ENCODE measurements at regions not wholly inside any gene's neighbourhood (a gene's known extent, or its start where the extent isn't known, plus 50 kb on each side); places are given as distances from the start of the nearest gene placed in this dataset.

DNA sequence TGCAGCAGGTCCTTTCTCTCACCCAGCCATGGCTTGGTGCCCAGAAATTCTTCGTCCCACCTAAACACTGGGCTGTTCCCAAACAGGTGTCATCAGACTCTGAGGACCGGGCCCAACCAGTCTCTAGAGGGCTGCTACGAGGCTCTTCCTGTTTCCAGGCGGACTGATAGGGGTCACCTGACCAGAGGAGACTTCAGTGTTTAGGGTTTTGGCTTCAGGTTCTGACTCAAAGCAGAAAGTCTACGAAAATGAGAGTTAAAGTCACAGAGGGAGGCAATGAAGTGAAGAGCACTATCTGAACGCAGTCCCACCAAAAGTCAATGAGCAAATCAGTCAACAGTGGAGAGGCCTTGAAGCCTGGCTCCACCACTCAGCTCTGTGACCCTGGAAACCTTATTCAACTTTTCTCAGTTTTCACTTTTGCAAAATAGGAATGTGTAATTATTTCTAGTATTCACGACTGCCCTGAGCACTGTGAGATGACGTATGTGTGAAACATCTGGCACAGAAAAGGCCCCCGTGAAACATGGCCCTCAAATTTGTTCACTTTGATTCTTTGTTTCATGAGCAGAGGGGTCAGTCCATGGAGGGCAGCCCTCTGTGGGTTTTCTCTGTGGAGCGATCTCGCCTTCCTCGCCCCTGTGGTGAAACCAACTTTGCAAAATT lies 189.9 kb upstream of the PDE1C start:
- DNase-seq (no peak), ATAC-seq (no peak)
- no peaks in the 10 kb centered on the region for H3K9me3 Mint-ChIP-seq
- no peak overlapping the region for H3K4me3 Mint-ChIP-seq
- no peaks in the 10 kb centered on the region for H3K4me1 Mint-ChIP-seq
- no peak overlapping the region for H3K27ac Mint-ChIP-seq
- no peaks in the 10 kb centered on the region for H3K27me3 Mint-ChIP-seq

DNA sequence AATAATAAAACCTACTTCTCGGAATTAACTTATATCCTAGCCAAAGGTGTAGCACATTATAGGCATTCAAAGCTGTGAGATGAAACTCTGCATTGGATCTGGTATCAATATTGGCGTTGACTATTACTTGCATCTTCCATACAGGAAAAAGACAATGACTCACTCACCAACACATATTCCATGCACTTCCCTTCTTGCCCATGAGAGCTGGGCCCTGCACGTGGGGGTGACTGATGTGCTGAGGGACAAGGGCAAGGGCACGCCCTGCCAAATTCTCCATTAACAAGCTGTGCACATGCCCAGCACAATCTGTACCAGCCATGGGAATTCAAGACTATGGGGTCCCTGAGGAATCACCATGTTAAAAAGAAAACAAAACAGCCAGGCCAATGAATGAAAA lies 188.1 kb upstream of the PDE1C start:
- H3K4me1 Mint-ChIP-seq: no peaks in the 10 kb centered on the region
- H3K27ac Mint-ChIP-seq: no peak overlapping the region
- no peaks in the 10 kb centered on the region for H3K9me3 Mint-ChIP-seq
- no peaks in the 10 kb centered on the region for H3K27me3 Mint-ChIP-seq
- ATAC-seq (no peak), DNase-seq (no peak)
- H3K4me3 Mint-ChIP-seq: no peak overlapping the region

DNA sequence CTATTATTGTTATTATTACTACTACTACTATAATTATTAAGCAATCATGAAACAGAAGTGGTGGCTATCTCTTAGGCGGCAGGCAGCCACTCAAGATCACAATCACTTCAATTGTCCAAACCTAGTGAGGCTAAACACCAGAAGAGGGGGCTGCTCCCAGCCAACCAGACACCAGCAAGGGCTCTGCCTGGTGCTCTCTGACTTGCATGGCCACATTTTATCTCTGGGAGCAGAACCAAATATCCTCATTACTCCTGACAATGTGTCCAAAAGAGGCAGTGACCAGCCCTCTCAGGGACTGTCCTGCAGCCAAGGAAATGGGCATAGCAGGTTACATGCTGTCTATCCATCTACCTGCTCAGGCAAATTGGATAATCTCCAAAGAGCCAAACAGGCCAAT lies 187.4 kb upstream of the PDE1C start:
- H3K27ac Mint-ChIP-seq: no peak overlapping the region
- H3K9me3 Mint-ChIP-seq: no peaks in the 10 kb centered on the region
- no peak for ATAC-seq

DNA sequence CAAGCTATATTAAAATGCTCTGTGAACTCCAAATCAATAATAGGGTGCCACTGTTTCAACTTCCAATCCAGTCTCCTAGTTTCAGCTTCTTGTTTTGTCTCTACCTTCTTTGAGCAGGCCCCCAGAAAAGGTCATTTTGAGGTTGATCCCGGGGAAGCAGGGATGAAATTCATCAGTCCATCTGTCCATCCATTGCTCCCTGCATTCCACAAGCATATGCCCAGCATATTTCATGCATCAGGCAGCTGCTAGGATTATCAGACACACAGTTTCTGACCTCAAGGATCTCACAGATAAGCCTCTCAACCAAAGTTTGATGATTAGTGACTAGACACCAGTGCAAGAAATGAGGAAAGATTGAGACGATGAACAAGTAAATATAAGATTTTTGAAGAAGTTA lies 186.6 kb upstream of the PDE1C start:
- H3K4me1 Mint-ChIP-seq: no peaks in the 10 kb centered on the region
- no peak for ATAC-seq
- peaks cover 6% of the 10 kb centered on the region for H3K27me3 Mint-ChIP-seq
- no peaks in the 10 kb centered on the region for H3K9me3 Mint-ChIP-seq
- H3K27ac Mint-ChIP-seq: no peak overlapping the region
- H3K4me3 Mint-ChIP-seq: no peak overlapping the region
- no peak for DNase-seq

More for the DNA sequence above, 187.4 kb upstream of the PDE1C start:
- H3K27me3 Mint-ChIP-seq: no peaks in the 10 kb centered on the region
- no peak for DNase-seq
- no peak overlapping the region for H3K4me3 Mint-ChIP-seq
- H3K4me1 Mint-ChIP-seq: no peaks in the 10 kb centered on the region

DNA sequence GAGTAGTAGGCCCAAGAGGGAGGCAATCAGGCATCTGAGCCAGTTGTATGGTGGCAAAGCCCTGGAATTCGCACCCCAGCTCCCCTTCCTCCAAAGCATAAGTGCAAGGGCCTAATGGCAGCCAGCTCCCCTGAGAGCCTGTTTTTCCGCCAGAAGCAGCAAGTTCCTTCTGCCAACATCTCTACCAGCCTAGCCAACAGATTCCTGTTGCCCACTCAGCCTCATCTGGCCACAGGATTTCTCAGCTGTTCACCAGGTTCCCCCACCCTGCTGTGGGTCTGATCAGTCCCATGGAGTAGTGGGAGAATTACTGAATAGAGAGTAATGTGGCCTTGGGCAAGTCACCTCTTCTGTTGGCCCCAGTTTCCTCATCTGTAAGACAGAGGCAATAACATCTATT lies 186.2 kb upstream of the PDE1C start:
- ATAC-seq (no peak), DNase-seq (no peak)
- H3K4me1 Mint-ChIP-seq: no peaks in the 10 kb centered on the region
- no peak overlapping the region for H3K27ac Mint-ChIP-seq
- H3K9me3 Mint-ChIP-seq: no peaks in the 10 kb centered on the region
- no peak overlapping the region for H3K4me3 Mint-ChIP-seq
- peaks cover 10% of the 10 kb centered on the region for H3K27me3 Mint-ChIP-seq

DNA sequence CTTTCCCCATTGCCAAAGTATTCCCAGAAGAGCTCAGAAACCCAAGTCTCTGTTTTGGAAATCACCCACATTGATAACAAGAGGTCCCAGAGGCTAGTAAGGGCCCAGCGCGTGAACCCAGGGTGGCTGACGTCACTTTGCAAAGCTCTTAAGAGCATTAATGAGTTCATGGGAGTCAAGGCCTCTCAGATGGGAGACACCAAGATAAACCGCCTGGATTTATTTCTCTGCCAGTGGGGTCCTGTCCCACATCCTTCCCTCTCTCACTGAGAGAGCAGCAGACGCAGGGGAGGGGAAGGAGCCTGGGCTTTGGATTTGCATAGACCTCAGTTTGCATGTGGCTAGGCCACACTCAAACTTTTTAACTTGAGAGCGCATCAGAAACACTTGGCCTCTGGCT lies 184.8 kb upstream of the PDE1C start:
- DNase-seq (no peak), ATAC-seq (no peak)
- Mint-ChIP-seq H3K4me1 (no peaks in the 10 kb centered on the region), H3K4me3 (no peak overlapping the region), H3K27me3 (peaks cover 15% of the 10 kb centered on the region), H3K9me3 (no peaks in the 10 kb centered on the region), H3K27ac (no peak overlapping the region)

DNA sequence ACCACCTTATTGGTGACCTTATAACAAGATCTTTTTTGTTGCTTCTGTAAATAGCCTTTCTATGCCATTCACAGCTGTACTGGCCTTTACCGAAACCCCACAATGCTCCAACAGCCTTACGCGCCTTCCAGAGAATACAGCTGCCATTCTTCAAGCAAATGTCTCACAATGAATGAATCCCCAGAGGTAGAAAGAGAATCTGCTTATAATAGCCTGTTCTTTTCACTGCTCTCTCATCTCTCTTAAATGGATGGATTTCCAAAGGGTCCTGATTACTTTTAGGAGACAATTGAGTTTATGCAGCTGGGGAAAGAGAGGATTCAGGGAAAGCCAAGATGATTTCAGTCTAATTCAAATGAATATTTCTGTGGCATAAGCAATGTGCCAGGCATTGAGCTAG lies 183.1 kb upstream of the PDE1C start:
- H3K9me3 Mint-ChIP-seq: no peaks in the 10 kb centered on the region
- no peak overlapping the region for H3K4me3 Mint-ChIP-seq
- H3K4me1 Mint-ChIP-seq: no peaks in the 10 kb centered on the region
- H3K27ac Mint-ChIP-seq: no peak overlapping the region
- H3K27me3 Mint-ChIP-seq: peaks cover 15% of the 10 kb centered on the region
- no peak for DNase-seq
- no peak for ATAC-seq

DNA sequence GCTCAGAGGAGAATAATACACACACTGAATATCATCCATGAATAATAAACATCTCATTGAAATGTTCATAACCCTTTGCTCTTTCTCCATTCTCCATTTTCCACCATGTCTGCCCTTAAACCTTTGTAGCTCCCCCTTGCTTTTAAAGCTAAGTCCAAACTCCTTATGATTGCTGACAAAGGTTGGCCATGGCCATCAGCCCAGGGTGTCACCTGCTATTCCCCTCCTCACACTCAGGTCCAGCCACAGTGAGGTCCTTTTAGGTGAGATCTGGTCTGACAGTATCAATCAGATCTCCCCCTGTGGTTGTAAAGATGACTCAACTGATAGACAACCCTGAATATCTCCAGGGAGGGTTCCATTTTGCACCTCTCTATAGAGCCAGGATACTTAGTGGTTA lies 181.5 kb upstream of the PDE1C start:
- DNase-seq (no peak), ATAC-seq (no peak)
- Mint-ChIP-seq H3K4me1 (no peaks in the 10 kb centered on the region), H3K4me3 (no peak overlapping the region), H3K9me3 (no peaks in the 10 kb centered on the region), H3K27ac (no peak overlapping the region), H3K27me3 (peaks cover 15% of the 10 kb centered on the region)

DNA sequence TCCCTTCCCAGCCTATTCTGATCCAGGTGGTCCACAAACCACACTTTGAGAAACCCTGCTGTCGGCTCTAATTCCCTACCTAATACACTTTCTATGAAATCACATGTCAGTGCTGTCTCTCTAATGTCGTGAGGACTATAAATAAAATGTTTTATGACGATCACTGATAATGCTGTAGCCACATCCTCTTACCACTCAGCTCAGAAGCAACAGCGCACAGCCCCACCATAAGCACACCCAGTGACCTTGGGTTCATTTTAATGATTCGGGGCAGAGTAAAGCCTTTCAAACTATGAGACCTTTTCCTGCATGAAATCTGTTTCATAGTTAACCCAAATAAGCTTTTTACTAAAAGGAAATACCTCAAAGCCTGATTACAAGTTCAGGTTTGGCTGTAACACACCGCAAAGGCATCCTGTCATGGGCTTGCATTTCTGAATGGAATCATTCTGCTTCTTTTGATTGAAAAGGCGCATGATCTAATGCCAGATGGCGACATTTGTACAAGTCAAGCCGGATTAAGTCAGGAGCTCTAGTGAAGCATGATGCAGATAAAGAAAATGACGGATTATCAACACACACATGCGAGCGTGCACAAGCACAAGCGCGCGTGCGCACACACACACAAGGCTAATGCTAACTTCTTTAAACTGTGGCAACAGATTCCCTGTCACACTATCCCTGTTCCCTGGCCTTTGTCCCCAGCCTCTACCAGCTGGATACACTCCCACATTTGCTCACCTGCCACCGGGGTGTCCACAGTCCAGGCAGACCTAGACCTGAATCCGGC lies 180.5 kb upstream of the PDE1C start:
- peaks cover 15% of the 10 kb centered on the region for H3K27me3 Mint-ChIP-seq
- H3K9me3 Mint-ChIP-seq: no peaks in the 10 kb centered on the region
- no peak for DNase-seq
- no peaks in the 10 kb centered on the region for H3K4me1 Mint-ChIP-seq
- ATAC-seq: peak; percentile 75
- no peak overlapping the region for H3K4me3 Mint-ChIP-seq
- H3K27ac Mint-ChIP-seq: no peak overlapping the region

DNA sequence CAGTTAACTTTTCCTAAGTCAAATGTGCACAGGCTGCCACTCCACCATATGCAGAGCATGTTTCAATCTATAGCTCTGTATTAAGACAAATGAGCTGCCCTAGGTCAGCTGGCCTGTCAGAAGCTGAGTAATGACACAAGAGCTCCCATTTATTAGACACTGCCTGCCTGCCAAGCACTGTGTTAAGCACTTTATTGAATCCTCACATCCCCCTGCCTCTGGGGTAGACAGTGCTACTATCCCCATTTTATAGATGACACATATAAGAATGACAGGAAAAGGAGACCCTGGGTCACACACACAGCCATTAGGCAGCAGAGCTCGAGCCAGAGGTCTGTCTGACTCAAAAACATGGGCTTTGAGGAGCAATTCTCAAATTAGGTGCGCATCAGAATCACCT lies 179.8 kb upstream of the PDE1C start:
- ATAC-seq (no peak), DNase-seq (no peak)
- H3K4me1 Mint-ChIP-seq: no peaks in the 10 kb centered on the region
- H3K4me3 Mint-ChIP-seq: no peak overlapping the region
- no peaks in the 10 kb centered on the region for H3K9me3 Mint-ChIP-seq
- peaks cover 15% of the 10 kb centered on the region for H3K27me3 Mint-ChIP-seq
- H3K27ac Mint-ChIP-seq: no peak overlapping the region

DNA sequence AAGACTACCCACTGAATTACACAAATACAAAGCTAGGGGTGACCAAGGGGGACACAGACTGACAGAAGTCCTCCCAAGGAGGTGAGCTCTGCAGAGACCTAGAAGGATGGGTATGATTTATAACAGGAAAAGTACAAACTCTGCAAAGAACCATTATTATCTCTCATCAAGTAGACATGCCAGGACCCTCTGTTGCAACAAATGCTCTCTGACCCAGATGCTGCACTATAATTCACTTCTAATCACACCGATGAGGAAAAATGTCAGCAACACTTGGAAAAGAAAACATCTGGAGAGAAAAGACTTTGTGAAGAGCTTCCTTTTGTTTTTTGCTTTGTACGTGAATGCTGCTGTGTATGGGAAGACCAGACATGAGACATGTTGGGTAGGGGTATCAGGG lies 178.3 kb upstream of the PDE1C start:
- no peak overlapping the region for H3K4me3 Mint-ChIP-seq
- H3K4me1 Mint-ChIP-seq: no peaks in the 10 kb centered on the region
- peaks cover 15% of the 10 kb centered on the region for H3K27me3 Mint-ChIP-seq
- H3K27ac Mint-ChIP-seq: no peak overlapping the region
- DNase-seq: no peak
- no peaks in the 10 kb centered on the region for H3K9me3 Mint-ChIP-seq
- ATAC-seq: no peak

DNA sequence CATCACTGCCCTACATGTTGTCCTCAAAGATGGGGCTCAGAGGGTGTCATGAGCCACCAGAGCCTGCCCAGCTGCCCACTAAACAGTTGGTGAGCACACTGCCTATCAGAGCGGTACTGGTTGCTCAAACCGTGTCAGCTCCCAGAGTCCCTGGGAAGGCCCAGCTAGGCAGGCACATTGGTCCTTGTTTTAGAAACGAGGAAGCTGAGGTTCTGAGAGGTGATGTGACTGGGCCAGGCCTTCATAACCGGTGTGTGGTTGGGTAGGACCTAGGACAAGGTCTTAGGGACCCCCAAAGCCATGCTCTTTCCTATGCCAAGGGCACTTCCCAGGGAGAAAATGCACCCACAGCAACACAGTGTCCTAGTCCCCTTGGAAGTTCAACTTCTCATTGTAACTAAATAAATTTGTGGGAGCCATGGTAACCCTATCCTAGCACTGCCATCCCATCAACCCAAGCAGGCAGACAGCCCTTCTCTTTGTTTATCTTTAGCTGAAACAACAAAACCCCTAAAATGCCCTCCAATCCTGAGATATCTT lies 174.7 kb upstream of the PDE1C start:
- no peak for ATAC-seq
- no peak overlapping the region for H3K4me3 Mint-ChIP-seq
- H3K9me3 Mint-ChIP-seq: no peaks in the 10 kb centered on the region
- no peaks in the 10 kb centered on the region for H3K27me3 Mint-ChIP-seq
- H3K4me1 Mint-ChIP-seq: no peaks in the 10 kb centered on the region
- no peak for DNase-seq
- H3K27ac Mint-ChIP-seq: no peak overlapping the region

DNA sequence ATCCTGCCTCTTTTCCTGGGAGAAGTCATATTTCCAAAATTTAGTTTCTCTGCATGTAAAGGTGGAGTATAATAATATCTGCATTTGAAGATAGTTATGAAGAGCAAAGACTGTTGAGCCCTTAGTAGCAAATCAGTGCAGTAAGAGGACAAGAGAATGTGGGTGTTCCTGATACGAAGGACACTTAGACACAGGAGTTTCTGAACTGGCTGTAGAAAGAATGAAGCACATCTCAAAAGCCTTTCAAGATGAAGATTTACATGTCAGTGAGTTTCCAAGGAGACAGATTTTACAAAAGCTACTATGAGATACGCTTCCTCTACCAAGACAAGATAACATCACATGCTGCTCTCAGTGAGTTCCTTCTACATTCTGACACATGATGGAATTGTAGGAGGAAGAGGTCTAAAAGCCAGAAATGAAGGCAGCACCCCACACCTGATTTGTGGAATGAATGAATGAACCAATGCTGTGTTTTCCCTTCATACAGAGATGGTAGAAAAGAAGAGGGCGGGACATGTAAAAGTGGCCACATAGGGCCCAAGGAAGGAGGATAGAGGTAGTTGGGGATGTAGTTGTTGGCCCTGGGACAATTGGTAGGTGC lies 173.6 kb upstream of the PDE1C start:
- no peaks in the 10 kb centered on the region for H3K4me1 Mint-ChIP-seq
- DNase-seq: no peak
- no peak overlapping the region for H3K27ac Mint-ChIP-seq
- ATAC-seq: no peak
- H3K27me3 Mint-ChIP-seq: no peaks in the 10 kb centered on the region
- H3K4me3 Mint-ChIP-seq: no peak overlapping the region
- H3K9me3 Mint-ChIP-seq: no peaks in the 10 kb centered on the region

DNA sequence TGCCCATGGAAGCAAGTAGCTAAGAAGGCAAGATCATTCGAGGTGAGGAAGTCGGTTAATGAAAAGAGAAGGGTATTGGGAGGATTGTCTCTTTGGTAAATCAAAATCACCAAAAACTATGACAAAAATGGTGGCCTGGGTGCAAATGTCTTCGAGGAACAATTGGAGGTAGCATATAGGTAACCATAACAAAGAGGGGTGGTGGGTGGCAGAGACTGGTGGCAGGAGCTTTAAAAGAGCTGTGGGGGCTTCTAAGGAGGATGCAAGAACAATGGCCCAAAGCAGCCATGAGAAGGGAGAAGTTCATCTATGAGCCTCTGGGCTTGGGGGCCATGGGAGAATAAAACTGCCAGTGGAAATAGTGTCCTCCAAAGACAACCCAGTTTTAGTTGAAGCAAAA lies 172.2 kb upstream of the PDE1C start:
- ATAC-seq: no peak
- no peaks in the 10 kb centered on the region for H3K4me1 Mint-ChIP-seq
- DNase-seq: no peak
- H3K27me3 Mint-ChIP-seq: no peaks in the 10 kb centered on the region
- no peaks in the 10 kb centered on the region for H3K9me3 Mint-ChIP-seq
- no peak overlapping the region for H3K27ac Mint-ChIP-seq
- H3K4me3 Mint-ChIP-seq: no peak overlapping the region

DNA sequence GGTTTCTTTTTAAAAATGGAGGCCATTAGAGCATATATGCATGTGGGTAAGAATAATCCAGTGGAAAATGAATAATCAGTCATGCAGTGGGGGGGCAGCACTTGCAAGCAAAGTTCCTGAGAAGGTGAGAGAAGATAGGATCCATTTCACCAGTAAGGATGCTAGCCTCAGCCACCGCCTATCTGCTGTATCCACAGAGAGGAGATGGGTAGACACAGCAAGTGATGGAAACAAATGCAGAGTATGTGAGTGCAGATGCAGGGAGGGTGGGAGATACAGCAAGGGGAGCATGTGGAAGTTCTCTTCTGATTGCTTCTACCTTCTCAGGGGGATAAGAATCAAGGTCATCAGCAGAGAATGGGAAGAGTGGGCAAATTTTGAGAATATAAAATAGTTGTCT lies 171.4 kb upstream of the PDE1C start:
- Mint-ChIP-seq H3K4me1 (no peaks in the 10 kb centered on the region), H3K27ac (no peak overlapping the region), H3K4me3 (no peak overlapping the region), H3K27me3 (no peaks in the 10 kb centered on the region), H3K9me3 (no peaks in the 10 kb centered on the region)
- no peak for ATAC-seq
- no peak for DNase-seq

DNA sequence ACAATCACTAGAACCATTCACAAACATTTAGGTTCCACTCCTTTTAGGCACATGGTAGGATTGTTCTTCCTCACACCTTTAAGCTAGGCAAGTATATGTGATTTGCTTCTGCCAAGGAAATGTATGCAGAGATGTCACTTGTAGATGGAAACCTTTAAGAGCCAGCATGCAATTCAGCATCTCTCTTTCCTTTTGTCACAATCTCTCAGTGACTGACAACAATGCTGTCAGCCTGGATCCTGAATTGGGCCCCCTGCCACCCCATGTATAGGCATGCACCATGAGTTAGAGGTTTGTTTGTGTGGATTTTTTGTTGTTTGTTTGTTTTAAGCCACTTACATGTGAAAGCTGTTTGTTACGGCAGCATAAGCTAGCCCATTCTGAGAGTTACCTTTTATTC lies 169.6 kb upstream of the PDE1C start:
- Mint-ChIP-seq H3K9me3 (peaks cover 5 to 8% of the 10 kb centered on the region in 2 donors), H3K27me3 (no peaks in the 10 kb centered on the region), H3K27ac (no peak overlapping the region), H3K4me1 (no peaks in the 10 kb centered on the region), H3K4me3 (no peak overlapping the region)
- no peak for DNase-seq
- no peak for ATAC-seq

All from stimulated activated naive CD8-positive, alpha-beta T cell treated with anti-CD3 and anti-CD28 coated beads, Interleukin-15, amount 100 ng/mL, for 72 hours (primary cell).